ENCODE measurements at regions not wholly inside any gene's neighbourhood (a gene's known extent, or its start where the extent isn't known, plus 50 kb on each side); places are given as distances from the start of the nearest gene placed in this dataset.
A peak's percentile ranks its signal among the peaks of the same experiment; 100 is the strongest.

DNA sequence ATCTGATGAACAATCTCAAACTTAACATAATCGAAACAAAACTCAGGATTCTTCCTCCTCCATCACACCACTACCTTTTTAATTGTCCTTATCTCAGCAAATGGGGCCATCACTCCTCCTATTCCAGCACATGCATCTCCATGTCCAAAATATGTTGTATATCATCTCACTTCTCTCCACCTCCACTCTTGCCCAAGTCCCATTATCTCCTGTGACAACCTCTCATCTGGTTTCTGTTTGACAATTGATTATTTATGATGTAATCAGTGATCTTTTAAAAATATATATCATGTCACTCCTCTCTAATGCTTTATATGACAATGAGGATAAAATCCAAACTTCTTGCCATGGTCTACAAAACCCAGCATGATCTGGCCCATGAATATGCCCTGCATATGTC lies 200.8 kb upstream of the HMGA2 start:
- Histone ChIP-seq H3K27me3 (no peaks in the 10 kb centered on the region), H3K4me1 (no peaks in the 10 kb centered on the region), H3K4me3 (no peak overlapping the region), H3K36me3 (no peaks in the 10 kb centered on the region), H3K9me3 (no peaks in the 10 kb centered on the region), H3K27ac (no peak overlapping the region)
- no peak for ATAC-seq
- no peak for DNase-seq
- 44% methylated on average over 1 of the region's 1 CpG for WGBS (ENCODE audit: insufficient coverage, low coverage, low lambda C conversion rate, missing lambda C conversion rate)
- TF ChIP-seq POLR2A (IDR thresholded peaks at IDR 0.05) (no peak), CTCF (IDR thresholded peaks at IDR 0.05) (no peak)
- intact Hi-C loops (cut with DNase I), result no loop called here

- no peak for ATAC-seq
- H3K4me3 ChIP-seq, result no peak overlapping the region
- H3K4me1 ChIP-seq, result no peaks in the 10 kb centered on the region
- no peaks in the 10 kb centered on the region for H3K9me3 ChIP-seq
- H3K27ac ChIP-seq, result no peak overlapping the region
- no peak for TF ChIP-seq CTCF (IDR thresholded peaks at IDR 0.05)
- TF ChIP-seq POLR2A (IDR thresholded peaks at IDR 0.05), result no peak
- no peaks in the 10 kb centered on the region for H3K27me3 ChIP-seq
- no peak for DNase-seq
- intact Hi-C loops (cut with DNase I), result no loop called here
- H3K36me3 ChIP-seq, result no peaks in the 10 kb centered on the region
- WGBS (ENCODE audit: insufficient coverage, low coverage, low lambda C conversion rate, missing lambda C conversion rate), result 56% methylated on average over 3 of the region's 4 CpGs
Observed at GRCh38 chr12:65624554-65625086, 199.7 kb upstream of the HMGA2 start.

GRCh38 chr12:65628061-65628460 lies 196.2 kb upstream of the HMGA2 start:
- no peaks in the 10 kb centered on the region for H3K4me1 ChIP-seq
- H3K36me3 ChIP-seq, result no peaks in the 10 kb centered on the region
- DNase-seq (no peak), ATAC-seq (no peak)
- no peaks in the 10 kb centered on the region for H3K9me3 ChIP-seq
- TF ChIP-seq POLR2A (IDR thresholded peaks at IDR 0.05) (no peak), CTCF (IDR thresholded peaks at IDR 0.05) (no peak)
- intact Hi-C loops (cut with DNase I), result no loop called here
- H3K27ac ChIP-seq, result no peak overlapping the region
- no peaks in the 10 kb centered on the region for H3K27me3 ChIP-seq
- no peak overlapping the region for H3K4me3 ChIP-seq

DNA sequence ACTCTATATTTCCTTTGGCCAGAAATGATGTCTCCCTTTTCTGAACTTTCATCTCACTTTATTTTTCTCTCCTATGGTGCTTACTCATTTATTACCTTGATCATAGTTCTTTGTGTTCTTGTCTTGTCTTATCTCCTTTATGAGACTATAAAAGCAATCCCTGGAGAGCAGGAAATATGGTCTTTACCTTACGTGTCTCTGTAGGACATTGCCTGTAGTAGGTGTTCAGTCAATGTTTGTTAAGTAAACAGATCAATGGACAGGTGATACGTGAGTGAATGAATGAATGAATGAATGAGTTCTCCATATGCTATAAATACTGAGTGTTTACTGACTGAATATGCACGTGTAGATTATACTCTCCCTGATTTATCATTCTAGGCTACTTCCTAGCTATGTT lies 193.7 kb upstream of the HMGA2 start:
- Histone ChIP-seq H3K4me3 (no peak overlapping the region), H3K27me3 (no peaks in the 10 kb centered on the region), H3K4me1 (no peaks in the 10 kb centered on the region), H3K27ac (no peak overlapping the region), H3K9me3 (no peaks in the 10 kb centered on the region), H3K36me3 (no peaks in the 10 kb centered on the region)
- WGBS (ENCODE audit: insufficient coverage, low coverage, low lambda C conversion rate, missing lambda C conversion rate), result 28% methylated on average over 3 of the region's 3 CpGs
- DNase-seq, result no peak
- intact Hi-C loops (cut with DNase I), result no loop called here
- no peak for ATAC-seq
- TF ChIP-seq CTCF (IDR thresholded peaks at IDR 0.05) (no peak), POLR2A (IDR thresholded peaks at IDR 0.05) (no peak)

- intact Hi-C loops (cut with DNase I), result no loop called here
- ATAC-seq (peak in 1 of 4 donors; percentile 46), DNase-seq (no peak)
- H3K4me3 ChIP-seq, result no peak overlapping the region
- 56% methylated on average over 8 of the region's 8 CpGs for WGBS (ENCODE audit: insufficient coverage, low coverage, low lambda C conversion rate, missing lambda C conversion rate)
- no peaks in the 10 kb centered on the region for H3K9me3 ChIP-seq
- no peak overlapping the region for H3K27ac ChIP-seq
- H3K4me1 ChIP-seq, result no peaks in the 10 kb centered on the region
- H3K27me3 ChIP-seq, result no peaks in the 10 kb centered on the region
- TF ChIP-seq CTCF (IDR thresholded peaks at IDR 0.05), result no peak
- TF ChIP-seq POLR2A (IDR thresholded peaks at IDR 0.05), result no peak
- H3K36me3 ChIP-seq, result no peaks in the 10 kb centered on the region
Observed at GRCh38 chr12:65631621-65632111, 192.6 kb upstream of the HMGA2 start.
